SK-N-MC (cell line): ENCODE measurements at regions not wholly inside any gene's neighbourhood (a gene's known extent, or its start where the extent isn't known, plus 50 kb on each side); places are given as distances from the start of the nearest gene placed in this dataset.
"Not testable (repeated sequence)": the region's sequence is repeated elsewhere in the genome, so short reads cannot be mapped to it uniquely, and the experiment has no call there.

Experiments used
- DNase-seq: peaks from one replicate; pipeline ENCODE4 v3.0.0-alpha.2; 2011; ENCODE audit warnings: low read depth, low spot score
- H3K27ac ChIP-seq: fragments of 200-600 bp; sonication (generic); 2 replicates; pipeline ENCODE4 v1.5.1; 2016; ENCODE audit warnings: mixed run types
- H3K36me3 ChIP-seq: fragments of 200-600 bp; sonication (generic); 2 replicates; pipeline ENCODE4 v1.6.1; 2017; ENCODE audit warnings: antibody characterized with exemption, low read length, mixed read lengths; ENCODE audit not compliant: insufficient read depth
- H3K4me3 ChIP-seq: fragments of 200-600 bp; sonication (generic); 2 replicates; pipeline ENCODE4 v1.5.1; 2016
- H3K9ac ChIP-seq: fragments of 200-600 bp; sonication (generic); 2 replicates; pipeline ENCODE4 v1.8.0; 2017; ENCODE audit warnings: mixed run types, mixed read lengths; ENCODE audit not compliant: insufficient read length
- H3K9me3 ChIP-seq: fragments of 200-600 bp; sonication (generic); 2 replicates; pipeline ENCODE4 v1.6.1; 2017; ENCODE audit warnings: low read depth, mild to moderate bottlenecking, antibody characterized with exemption, low read length, moderate library complexity, mixed read lengths
- EZH2 ChIP-seq: fragments of 200-600 bp; sonication (generic); IDR thresholded peaks from one replicate; pipeline ENCODE4 v1.6.1; 2017; ENCODE audit warnings: antibody characterized with exemption
- FOXP2 ChIP-seq: optimal IDR thresholded peaks from 2 replicates; pipeline ENCODE3; 2011; ENCODE audit warnings: mild to moderate bottlenecking, moderate library complexity; ENCODE audit not compliant: insufficient read depth; ENCODE audit errors: extremely low read length, control extremely low read depth
- POLR2AphosphoS5 ChIP-seq: IDR thresholded peaks from 2 replicates; pipeline ENCODE4 v1.6.1; 2012; ENCODE audit warnings: mild to moderate bottlenecking, low read depth, low read length, borderline replicate concordance

- Histone ChIP-seq H3K9me3 (no peaks in the 10 kb centered on the region), H3K36me3 (no peaks in the 10 kb centered on the region), H3K4me3 (no peak overlapping the region), H3K9ac (no peak overlapping the region), H3K27ac (no peak overlapping the region)
- TF ChIP-seq POLR2AphosphoS5 (no peak), FOXP2 (no peak), EZH2 (no peak)
- DNase-seq, result no peak
These were observed 56.9 kb upstream of the TIAM2 start for GRCh38 chr6:154938221-154938580.

DNA sequence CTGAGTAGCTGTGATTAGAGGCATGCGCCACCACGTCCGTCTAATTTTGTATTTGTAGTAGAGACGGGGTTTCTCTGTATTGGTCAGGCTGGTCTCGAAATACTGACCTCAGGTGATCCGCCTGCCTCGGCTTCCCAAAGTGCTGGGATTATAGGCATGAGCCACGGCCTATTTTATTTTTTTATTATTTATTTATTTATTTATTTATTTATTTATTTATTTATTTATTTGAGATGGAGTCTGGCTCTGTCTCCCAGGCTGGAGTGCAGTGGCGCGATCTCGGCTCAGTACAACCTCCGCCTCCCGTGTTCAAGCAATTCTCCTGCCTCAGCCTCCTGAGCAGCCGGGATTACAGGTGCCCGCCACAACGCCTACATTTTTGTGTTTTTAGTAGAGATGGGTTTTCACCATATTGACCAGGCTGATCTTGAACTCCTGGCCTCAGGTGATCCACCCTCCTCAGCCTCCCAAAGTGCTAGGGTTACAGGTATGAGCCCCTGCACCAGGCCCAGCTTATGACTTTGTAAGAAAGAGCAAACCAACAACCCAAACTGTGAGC, 56.3 kb upstream of the TIAM2 start:
- not testable (repeated sequence) for H3K9me3 ChIP-seq, H3K4me3 ChIP-seq, DNase-seq, H3K9ac ChIP-seq, H3K36me3 ChIP-seq, H3K27ac ChIP-seq

DNA sequence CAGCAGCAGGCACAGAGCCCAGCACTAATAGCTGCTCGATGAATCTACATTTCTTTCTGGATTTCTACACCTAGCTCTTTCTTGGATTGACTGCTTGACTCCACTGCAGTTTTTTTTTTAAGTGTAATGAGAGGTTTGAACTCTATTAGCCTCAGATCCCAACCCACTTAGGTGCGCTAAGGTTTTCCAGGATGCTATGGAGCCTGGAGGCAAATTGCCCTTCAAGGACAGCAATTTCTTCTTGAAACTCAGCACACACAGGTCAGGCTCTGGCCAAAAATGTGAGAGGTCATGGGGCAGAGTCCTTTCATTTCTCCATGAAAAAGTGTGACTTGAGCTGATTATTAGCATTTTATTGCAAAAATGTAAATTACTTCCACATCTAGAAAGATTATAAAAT, 52.3 kb upstream of the TIAM2 start:
- no peak for DNase-seq
- H3K9me3 ChIP-seq, result no peaks in the 10 kb centered on the region
- no peak overlapping the region for H3K27ac ChIP-seq
- no peak overlapping the region for H3K4me3 ChIP-seq
- H3K9ac ChIP-seq, result no peak overlapping the region
- TF ChIP-seq POLR2AphosphoS5 (no peak), EZH2 (no peak), FOXP2 (no peak)
- no peaks in the 10 kb centered on the region for H3K36me3 ChIP-seq

GRCh38 chr6:154945271-154945890, 49.7 kb upstream of the TIAM2 start:
- no peaks in the 10 kb centered on the region for H3K36me3 ChIP-seq

More at GRCh38 chr6:154945271-154945890, 49.7 kb upstream of the TIAM2 start:
- TF ChIP-seq POLR2AphosphoS5 (no peak), FOXP2 (no peak), EZH2 (no peak)
- H3K9ac ChIP-seq, result no peak overlapping the region
- H3K27ac ChIP-seq, result no peak overlapping the region
- no peak for DNase-seq
- H3K4me3 ChIP-seq, result no peak overlapping the region
- H3K9me3 ChIP-seq, result no peaks in the 10 kb centered on the region
